NCI-H187 (cell line): ENCODE measurements at regions not wholly inside any gene's neighbourhood (a gene's known extent, or its start where the extent isn't known, plus 50 kb on each side); places are given as distances from the start of the nearest gene placed in this dataset.
"Not testable (repeated sequence)": the region's sequence is repeated elsewhere in the genome, so short reads cannot be mapped to it uniquely, and the experiment has no call there.

Experiments used
- DNase-seq, 2 experiments: peaks; one replicate each; lab custom pipeline; 2025; lab: John Stamatoyannopoulos, UW

- no peak for DNase-seq
Observed at GRCh38 chr6:86609549-86610388, 327.6 kb upstream of the HTR1E start.

- not testable (repeated sequence) for DNase-seq
Observed at GRCh38 chr6:86603364-86603763, 334.0 kb upstream of the HTR1E start.

GRCh38 chr6:86602093-86602492, 335.2 kb upstream of the HTR1E start:
- DNase-seq, result not testable (repeated sequence)

GRCh38 chr6:86598969-86599368, 338.4 kb upstream of the HTR1E start:
- DNase-seq, result not testable (repeated sequence)

GRCh38 chr6:86595641-86596040, 341.7 kb upstream of the HTR1E start:
- DNase-seq, result no peak

- no peak for DNase-seq
Observed at GRCh38 chr6:86586195-86586594, 351.1 kb upstream of the HTR1E start.

GRCh38 chr6:86581833-86582232, 355.5 kb upstream of the HTR1E start:
- no peak for DNase-seq

GRCh38 chr6:86563197-86563596, 374.1 kb upstream of the HTR1E start:
- DNase-seq, result no peak

GRCh38 chr6:86558318-86558717, 379.0 kb upstream of the HTR1E start:
- no peak for DNase-seq

- no peak for DNase-seq
Observed at GRCh38 chr6:86537292-86537861, 400.0 kb upstream of the HTR1E start.

GRCh38 chr6:86536121-86536520, 401.2 kb upstream of the HTR1E start:
- DNase-seq, result no peak

- no peak for DNase-seq
Observed at GRCh38 chr6:86535100-86535499, 402.2 kb upstream of the HTR1E start.

- no peak for DNase-seq
Observed at GRCh38 chr6:86529635-86530034, 407.7 kb upstream of the HTR1E start.

GRCh38 chr6:86526238-86526637, 411.1 kb upstream of the HTR1E start:
- no peak for DNase-seq

- DNase-seq, result no peak
Observed at GRCh38 chr6:86516087-86516486, 421.2 kb upstream of the HTR1E start.

- DNase-seq, result no peak
Observed at GRCh38 chr6:86511962-86512361, 425.4 kb upstream of the HTR1E start.

GRCh38 chr6:86508230-86508629, 429.1 kb upstream of the HTR1E start:
- no peak for DNase-seq

- no peak for DNase-seq
Observed at GRCh38 chr6:86502497-86502896, 434.8 kb upstream of the HTR1E start.

- DNase-seq, result no peak
Observed at GRCh38 chr6:86500035-86500434, 437.3 kb upstream of the HTR1E start.

GRCh38 chr6:86489042-86489441, 448.3 kb upstream of the HTR1E start:
- not testable (repeated sequence) for DNase-seq

GRCh38 chr6:86487660-86488221, 449.6 kb upstream of the HTR1E start:
- no peak for DNase-seq

- DNase-seq, result not testable (repeated sequence)
Observed at GRCh38 chr6:86478316-86478715, 459.0 kb upstream of the HTR1E start.

GRCh38 chr6:86477500-86478148, 459.7 kb upstream of the HTR1E start:
- no peak for DNase-seq
